GM12892 (cell line): ENCODE measurements at regions not wholly inside any gene's neighbourhood (a gene's known extent, or its start where the extent isn't known, plus 50 kb on each side); places are given as distances from the start of the nearest gene placed in this dataset.

Experiments used
- POLR2A ChIP-seq: IDR thresholded peaks from 2 replicates; pipeline ENCODE4 v1.6.1; 2011; ENCODE audit warnings: low read depth, low read length, control low read depth
- POLR2AphosphoS5 ChIP-seq: IDR thresholded peaks from 2 replicates; pipeline ENCODE4 v1.6.1; 2011; ENCODE audit warnings: low read depth, low read length, control low read depth

- TF ChIP-seq POLR2A (no peak), POLR2AphosphoS5 (no peak)
These were observed 488.8 kb upstream of the CPEB2 start for GRCh38 chr4:14513471-14513870.
